ENCODE measurements at regions not wholly inside any gene's neighbourhood (a gene's known extent, or its start where the extent isn't known, plus 50 kb on each side); places are given as distances from the start of the nearest gene placed in this dataset.
A peak's percentile ranks its signal among the peaks of the same experiment; 100 is the strongest.

GRCh38 chr6:139538366-139538765, 163.9 kb upstream of the CITED2 start:
- H3K4me3 ChIP-seq (ENCODE audit: low read length): no peak overlapping the region
- no peak for DNase-seq (ENCODE audit: low read depth)
- TF ChIP-seq CTCF (conservative IDR thresholded peaks at IDR 0.05; ENCODE audit: low read depth, low read length): no peak

GRCh38 chr6:139536751-139537617, 162.5 kb upstream of the CITED2 start:
- DNase-seq (ENCODE audit: low read depth): no peak
- no peak overlapping the region for H3K4me3 ChIP-seq (ENCODE audit: low read length)
- TF ChIP-seq CTCF (conservative IDR thresholded peaks at IDR 0.05; ENCODE audit: low read depth, low read length): no peak

- no peak for DNase-seq (ENCODE audit: low read depth)
- TF ChIP-seq CTCF (conservative IDR thresholded peaks at IDR 0.05; ENCODE audit: low read depth, low read length): no peak
- H3K4me3 ChIP-seq (ENCODE audit: low read length): no peak overlapping the region
Observed at GRCh38 chr6:139534472-139535115, 160.1 kb upstream of the CITED2 start.

DNA sequence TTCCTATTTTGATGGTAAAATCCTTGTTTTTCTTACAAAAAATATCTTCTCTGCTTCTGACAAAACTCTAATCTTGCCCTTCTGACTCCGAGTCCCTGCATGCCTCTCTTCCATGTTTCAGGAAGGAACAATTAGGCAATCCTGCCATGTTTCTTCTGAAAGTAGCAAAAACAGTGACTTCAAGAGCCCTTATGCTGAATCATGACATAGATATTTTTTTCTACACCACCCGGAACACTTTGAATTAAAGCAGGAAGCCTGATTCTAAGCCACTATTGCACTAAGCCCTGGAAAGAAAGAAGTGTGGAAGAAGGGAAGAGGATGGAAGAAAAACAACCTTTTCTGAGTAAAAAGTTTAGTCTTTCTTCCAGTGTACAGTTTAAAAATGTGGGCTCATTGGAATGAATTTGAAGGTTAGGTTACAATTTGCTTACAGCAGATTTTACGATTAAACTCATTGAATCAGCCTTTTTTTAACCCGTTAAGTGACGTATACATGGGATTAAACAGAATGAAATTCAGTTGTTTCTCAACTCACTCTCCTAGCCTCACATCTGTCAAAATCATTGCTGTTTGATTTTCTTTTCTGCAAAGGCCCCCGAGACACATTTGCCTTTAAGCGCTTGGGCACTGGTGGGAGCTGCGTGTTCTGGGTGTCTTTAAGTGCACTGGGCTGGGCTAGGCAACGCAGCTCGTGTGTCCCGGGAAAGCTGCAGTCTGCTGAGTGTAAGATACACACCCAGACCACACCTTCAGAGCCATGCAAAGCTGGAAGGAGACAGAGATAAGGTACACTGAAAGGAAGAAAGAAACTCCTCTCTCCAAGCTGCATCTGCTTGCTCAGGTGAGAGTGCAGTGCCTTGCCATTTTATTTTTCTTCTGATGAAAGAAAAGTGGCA, 159.4 kb upstream of the CITED2 start:
- TF ChIP-seq CTCF (conservative IDR thresholded peaks at IDR 0.05; ENCODE audit: low read depth, low read length): no peak
- H3K4me3 ChIP-seq (ENCODE audit: low read length): no peak overlapping the region
- peak; percentile 77 for DNase-seq (ENCODE audit: low read depth)

- no peak overlapping the region for H3K4me3 ChIP-seq (ENCODE audit: low read length)
- no peak for DNase-seq (ENCODE audit: low read depth)
- no peak for TF ChIP-seq CTCF (conservative IDR thresholded peaks at IDR 0.05; ENCODE audit: low read depth, low read length)
Observed at GRCh38 chr6:139533171-139533570, 158.7 kb upstream of the CITED2 start.

DNA sequence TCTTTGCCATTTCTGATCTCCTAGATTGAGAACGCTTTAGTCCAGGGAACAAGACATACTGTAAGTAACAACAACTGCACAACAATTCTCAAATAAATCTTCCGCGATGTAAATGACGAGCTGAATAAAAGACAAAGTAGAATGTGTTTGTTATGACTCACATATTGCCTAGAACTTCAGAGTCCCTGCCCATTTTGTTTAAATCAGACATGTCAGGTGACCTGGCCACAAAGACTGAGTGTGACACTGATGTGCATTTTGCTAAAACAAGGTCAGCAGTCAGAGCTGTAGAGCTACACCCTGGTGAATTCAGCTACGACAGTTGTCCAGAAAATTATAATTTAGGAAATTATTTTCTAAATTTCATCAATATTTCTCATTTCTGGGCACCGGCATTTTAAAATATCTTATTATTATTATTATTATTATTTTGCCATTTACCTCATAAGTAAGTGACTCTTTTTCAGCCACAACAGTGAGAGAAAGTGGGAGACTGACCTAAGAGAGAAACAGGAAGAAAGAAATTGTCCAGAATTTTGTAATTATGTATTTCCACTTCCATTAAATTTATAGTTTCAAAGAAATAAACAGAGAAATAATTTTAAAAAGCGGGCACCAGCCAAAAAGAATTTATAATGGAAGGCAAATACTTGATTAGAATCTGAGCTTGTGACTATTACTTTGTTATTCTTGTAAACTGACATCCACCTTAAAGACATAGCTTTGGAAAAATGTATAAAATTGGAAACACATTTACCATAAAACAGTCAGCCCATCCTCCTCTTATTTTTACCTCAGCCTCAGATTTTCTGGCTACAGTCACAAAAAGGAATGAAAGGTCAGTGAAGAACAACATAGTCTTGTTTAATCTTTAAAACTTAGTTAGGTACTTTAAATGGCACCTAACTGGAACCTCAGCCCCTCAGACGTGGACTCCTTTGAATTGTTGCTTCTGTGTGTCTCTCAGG, 157.0 kb upstream of the CITED2 start:
- H3K4me3 ChIP-seq (ENCODE audit: low read length): no peak overlapping the region
- TF ChIP-seq CTCF (conservative IDR thresholded peaks at IDR 0.05; ENCODE audit: low read depth, low read length): no peak
- DNase-seq (ENCODE audit: low read depth): no peak
